GM10266 (cell line): ENCODE measurements at regions not wholly inside any gene's neighbourhood (a gene's known extent, or its start where the extent isn't known, plus 50 kb on each side); places are given as distances from the start of the nearest gene placed in this dataset.
"Not testable (repeated sequence)": the region's sequence is repeated elsewhere in the genome, so short reads cannot be mapped to it uniquely, and the experiment has no call there.

Experiments used
- DNase-seq: peaks from one replicate; pipeline ENCODE4 v3.0.0; 2012; ENCODE audit errors: extremely low spot score
- TF ChIP-seq, protein P1 (sequence below): IDR thresholded peaks from 2 replicates; pipeline ENCODE4 v1.5.1; 2012; ENCODE audit warnings: mild to moderate bottlenecking, low read depth; ENCODE audit not compliant: control insufficient read depth, insufficient read depth; ENCODE audit errors: missing control alignments

GRCh38 chr2:103183061-103183460 is 421.2 kb downstream of the TMEM182 start:
- TF ChIP-seq, protein P1, sequence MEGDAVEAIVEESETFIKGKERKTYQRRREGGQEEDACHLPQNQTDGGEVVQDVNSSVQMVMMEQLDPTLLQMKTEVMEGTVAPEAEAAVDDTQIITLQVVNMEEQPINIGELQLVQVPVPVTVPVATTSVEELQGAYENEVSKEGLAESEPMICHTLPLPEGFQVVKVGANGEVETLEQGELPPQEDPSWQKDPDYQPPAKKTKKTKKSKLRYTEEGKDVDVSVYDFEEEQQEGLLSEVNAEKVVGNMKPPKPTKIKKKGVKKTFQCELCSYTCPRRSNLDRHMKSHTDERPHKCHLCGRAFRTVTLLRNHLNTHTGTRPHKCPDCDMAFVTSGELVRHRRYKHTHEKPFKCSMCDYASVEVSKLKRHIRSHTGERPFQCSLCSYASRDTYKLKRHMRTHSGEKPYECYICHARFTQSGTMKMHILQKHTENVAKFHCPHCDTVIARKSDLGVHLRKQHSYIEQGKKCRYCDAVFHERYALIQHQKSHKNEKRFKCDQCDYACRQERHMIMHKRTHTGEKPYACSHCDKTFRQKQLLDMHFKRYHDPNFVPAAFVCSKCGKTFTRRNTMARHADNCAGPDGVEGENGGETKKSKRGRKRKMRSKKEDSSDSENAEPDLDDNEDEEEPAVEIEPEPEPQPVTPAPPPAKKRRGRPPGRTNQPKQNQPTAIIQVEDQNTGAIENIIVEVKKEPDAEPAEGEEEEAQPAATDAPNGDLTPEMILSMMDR: no peak
- DNase-seq: no peak

DNA sequence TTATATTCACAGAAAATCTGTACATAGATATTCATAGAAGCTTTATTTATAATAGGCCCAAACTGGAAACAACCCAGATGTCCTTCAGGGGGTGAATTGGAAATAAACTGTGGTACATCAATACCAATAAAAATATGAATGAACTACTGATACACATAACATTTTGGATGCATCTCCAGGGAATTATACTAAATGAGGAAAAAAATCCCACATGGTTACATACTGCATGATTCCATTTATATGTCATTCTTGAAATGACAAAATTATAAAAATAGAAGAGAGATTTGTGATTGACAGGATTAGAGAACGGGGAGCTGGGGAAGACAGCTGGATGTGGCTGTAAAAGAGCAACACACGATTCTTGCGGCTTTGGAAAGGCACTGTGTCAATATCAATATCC is 435.0 kb downstream of the TMEM182 start:
- DNase-seq: no peak
- TF ChIP-seq, protein P1: no peak

DNA sequence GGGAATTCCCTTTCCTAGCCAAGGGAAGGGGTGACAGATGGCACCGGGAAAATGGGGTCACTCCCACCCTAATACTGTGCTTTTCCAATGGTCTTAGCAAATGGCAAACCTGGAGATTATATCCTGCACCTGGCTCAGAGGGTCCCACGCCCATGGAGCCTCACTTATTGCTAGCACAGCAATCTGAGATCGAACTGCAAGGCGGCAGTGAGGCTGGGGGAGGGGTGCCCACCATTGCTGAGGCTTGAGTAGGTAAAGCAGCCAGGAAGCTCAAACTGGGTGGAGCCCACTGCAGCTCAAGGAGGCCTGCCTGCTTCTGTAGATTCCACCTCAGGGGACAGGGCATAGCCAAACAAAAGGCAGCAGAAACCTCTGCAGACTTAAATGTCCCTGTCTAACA is 438.9 kb downstream of the TMEM182 start:
- not testable (repeated sequence) for DNase-seq

GRCh38 chr2:103208916-103209315 is 447.1 kb downstream of the TMEM182 start:
- DNase-seq: no peak
- TF ChIP-seq, protein P1: no peak

GRCh38 chr2:103213028-103213542 is 451.3 kb downstream of the TMEM182 start:
- TF ChIP-seq, protein P1: no peak
- no peak for DNase-seq

DNA sequence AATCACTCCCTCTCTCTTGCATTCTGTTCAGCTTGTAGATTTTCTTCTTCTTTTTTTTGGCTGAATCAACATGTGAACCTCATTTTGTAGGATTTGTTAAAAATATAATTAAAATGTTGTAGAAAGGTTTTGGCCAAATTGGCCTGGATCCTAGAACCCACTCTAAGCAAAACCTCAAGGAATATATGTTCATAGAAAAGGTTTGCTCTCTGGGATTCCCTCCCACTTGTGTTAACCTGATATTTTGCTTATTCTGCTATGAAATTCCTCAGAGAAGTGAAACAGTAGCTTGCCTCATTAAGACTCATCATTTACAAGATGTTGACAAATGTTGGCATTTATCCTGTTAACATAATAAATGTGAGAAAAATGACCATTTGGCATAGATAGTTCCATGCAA is 456.7 kb downstream of the TMEM182 start:
- DNase-seq: no peak
- TF ChIP-seq, protein P1: no peak

- TF ChIP-seq, protein P1: no peak
- DNase-seq: no peak
Observed at GRCh38 chr2:103219398-103219797, 457.6 kb downstream of the TMEM182 start.

DNA sequence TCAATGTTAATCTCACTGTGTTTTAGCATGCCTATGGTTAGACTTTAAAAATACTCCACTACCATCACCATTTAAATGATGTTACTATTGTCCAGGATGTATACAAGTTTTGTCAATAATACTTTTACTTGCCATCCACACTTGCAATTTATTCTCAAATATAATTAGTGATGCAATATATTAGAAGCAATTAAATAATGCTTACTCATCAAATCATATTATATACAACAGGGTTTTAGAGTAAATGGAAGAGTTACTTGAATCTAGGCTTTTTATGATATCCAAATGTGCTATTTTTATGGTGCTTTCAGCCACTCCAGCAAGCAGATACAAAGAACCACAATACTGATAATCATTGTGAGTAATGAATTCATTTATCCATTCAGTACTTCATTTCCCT is 461.1 kb downstream of the TMEM182 start:
- DNase-seq: no peak
- TF ChIP-seq, protein P1: no peak
